Activated CD4-positive, alpha-beta memory T cell treated with anti-CD3 and anti-CD28 coated beads, Interleukin-2, amount 10 ng/mL, durations not matched to agents 7 days and 5 days (primary cell): ENCODE measurements at regions not wholly inside any gene's neighbourhood (a gene's known extent, or its start where the extent isn't known, plus 50 kb on each side); places are given as distances from the start of the nearest gene placed in this dataset.

Experiments
- CTCF ChIA-PET: fragments of 350-600 bp; sonication (Branson Sonifier 250); formaldehyde crosslinking; loops from one replicate; lab custom pipeline; 2021; ENCODE audit warnings: antibody characterized with exemption, inconsistent platforms; lab: Charles Lee
- POLR2A ChIA-PET: fragments of 350-600 bp; sonication (Branson Sonifier 250); formaldehyde crosslinking; loops from one replicate; lab custom pipeline; 2021; ENCODE audit warnings: antibody characterized with exemption; lab: Charles Lee
- DNase-seq: peaks from one replicate; pipeline ENCODE4 v3.0.0-alpha.2; 2020
- H3K27ac Mint-ChIP-seq: one replicate; pipeline ENCODE4 v1.8.0; 2021; ENCODE audit warnings: mild to moderate bottlenecking, mixed read lengths
- H3K27me3 Mint-ChIP-seq: one replicate; pipeline ENCODE4 v1.8.0; 2021; ENCODE audit warnings: mixed read lengths
- H3K36me3 Mint-ChIP-seq: one replicate; pipeline ENCODE4 v1.8.0; 2021; ENCODE audit warnings: low read depth, mixed read lengths
- H3K4me1 Mint-ChIP-seq: one replicate; pipeline ENCODE4 v1.8.0; 2021; ENCODE audit warnings: mixed read lengths
- H3K4me3 Mint-ChIP-seq: one replicate; pipeline ENCODE4 v1.8.0; 2021; ENCODE audit warnings: mild to moderate bottlenecking, mixed read lengths
- H3K9me3 Mint-ChIP-seq: one replicate; pipeline ENCODE4 v1.8.0; 2021; ENCODE audit warnings: mixed read lengths

GRCh38 chr12:77409551-77409950, 344.2 kb upstream of the E2F7 start:
- H3K9me3 Mint-ChIP-seq, result no peaks in the 10 kb centered on the region
- H3K4me1 Mint-ChIP-seq, result no peaks in the 10 kb centered on the region
- ChIA-PET POLR2A (no interaction called here), CTCF (no interaction called here)
- no peaks in the 10 kb centered on the region for H3K27me3 Mint-ChIP-seq
- no peaks in the 10 kb centered on the region for H3K36me3 Mint-ChIP-seq
- no peak overlapping the region for H3K4me3 Mint-ChIP-seq
- H3K27ac Mint-ChIP-seq, result no peak overlapping the region
- DNase-seq, result no peak

GRCh38 chr12:77407931-77408330, 342.6 kb upstream of the E2F7 start:
- CTCF ChIA-PET, result no interaction called here
- POLR2A ChIA-PET, result no interaction called here
- H3K27me3 Mint-ChIP-seq, result no peaks in the 10 kb centered on the region
- no peaks in the 10 kb centered on the region for H3K4me1 Mint-ChIP-seq
- H3K9me3 Mint-ChIP-seq, result no peaks in the 10 kb centered on the region
- no peak overlapping the region for H3K4me3 Mint-ChIP-seq
- H3K36me3 Mint-ChIP-seq, result no peaks in the 10 kb centered on the region
- DNase-seq, result no peak
- H3K27ac Mint-ChIP-seq, result no peak overlapping the region

- H3K27me3 Mint-ChIP-seq, result no peaks in the 10 kb centered on the region
- ChIA-PET CTCF (no interaction called here), POLR2A (no interaction called here)
- no peaks in the 10 kb centered on the region for H3K9me3 Mint-ChIP-seq
- no peaks in the 10 kb centered on the region for H3K4me1 Mint-ChIP-seq
- no peak overlapping the region for H3K4me3 Mint-ChIP-seq
- no peaks in the 10 kb centered on the region for H3K36me3 Mint-ChIP-seq
- H3K27ac Mint-ChIP-seq, result no peak overlapping the region
- DNase-seq, result no peak
These were observed 341.0 kb upstream of the E2F7 start for GRCh38 chr12:77406219-77406905.

- H3K27me3 Mint-ChIP-seq, result no peaks in the 10 kb centered on the region
- DNase-seq, result no peak
- H3K36me3 Mint-ChIP-seq, result no peaks in the 10 kb centered on the region
- ChIA-PET POLR2A (no interaction called here), CTCF (no interaction called here)
- H3K27ac Mint-ChIP-seq, result no peak overlapping the region
- H3K4me3 Mint-ChIP-seq, result no peak overlapping the region
- H3K4me1 Mint-ChIP-seq, result no peaks in the 10 kb centered on the region
- no peaks in the 10 kb centered on the region for H3K9me3 Mint-ChIP-seq
These were observed 337.3 kb upstream of the E2F7 start for GRCh38 chr12:77402716-77403115.

- Mint-ChIP-seq H3K36me3 (no peaks in the 10 kb centered on the region), H3K9me3 (no peaks in the 10 kb centered on the region), H3K27me3 (no peaks in the 10 kb centered on the region), H3K27ac (no peak overlapping the region), H3K4me1 (no peaks in the 10 kb centered on the region), H3K4me3 (no peak overlapping the region)
- DNase-seq, result no peak
- POLR2A ChIA-PET, result no interaction called here
- CTCF ChIA-PET, result no interaction called here
These were observed 336.4 kb upstream of the E2F7 start for GRCh38 chr12:77401770-77402081.

GRCh38 chr12:77401064-77401769, 335.8 kb upstream of the E2F7 start:
- ChIA-PET CTCF (no interaction called here), POLR2A (no interaction called here)
- Mint-ChIP-seq H3K27ac (no peak overlapping the region), H3K36me3 (no peaks in the 10 kb centered on the region), H3K27me3 (no peaks in the 10 kb centered on the region), H3K9me3 (no peaks in the 10 kb centered on the region), H3K4me3 (no peak overlapping the region), H3K4me1 (no peaks in the 10 kb centered on the region)
- DNase-seq, result no peak

- DNase-seq, result no peak
- no peaks in the 10 kb centered on the region for H3K27me3 Mint-ChIP-seq
- POLR2A ChIA-PET, result no interaction called here
These were observed 327.2 kb upstream of the E2F7 start for GRCh38 chr12:77392467-77393088.

GRCh38 chr12:77388445-77389265, 323.3 kb upstream of the E2F7 start:
- Mint-ChIP-seq H3K36me3 (no peaks in the 10 kb centered on the region), H3K9me3 (no peaks in the 10 kb centered on the region), H3K4me1 (no peaks in the 10 kb centered on the region), H3K27ac (no peak overlapping the region), H3K27me3 (no peaks in the 10 kb centered on the region), H3K4me3 (no peak overlapping the region)
- POLR2A ChIA-PET, result no interaction called here
- no peak for DNase-seq
- CTCF ChIA-PET, result no interaction called here

More at GRCh38 chr12:77392467-77393088, 327.2 kb upstream of the E2F7 start:
- H3K36me3 Mint-ChIP-seq, result no peaks in the 10 kb centered on the region
- no peak overlapping the region for H3K4me3 Mint-ChIP-seq
- no peaks in the 10 kb centered on the region for H3K4me1 Mint-ChIP-seq
- H3K27ac Mint-ChIP-seq, result no peak overlapping the region
- peaks cover 2% of the 10 kb centered on the region for H3K9me3 Mint-ChIP-seq
- CTCF ChIA-PET, result no interaction called here

GRCh38 chr12:77387671-77388070, 322.3 kb upstream of the E2F7 start:
- H3K4me3 Mint-ChIP-seq, result no peak overlapping the region
- H3K27me3 Mint-ChIP-seq, result no peaks in the 10 kb centered on the region
- DNase-seq, result no peak
- POLR2A ChIA-PET, result no interaction called here
- no peak overlapping the region for H3K27ac Mint-ChIP-seq
- no peaks in the 10 kb centered on the region for H3K9me3 Mint-ChIP-seq
- no peaks in the 10 kb centered on the region for H3K36me3 Mint-ChIP-seq
- CTCF ChIA-PET, result no interaction called here
- H3K4me1 Mint-ChIP-seq, result no peaks in the 10 kb centered on the region

GRCh38 chr12:77387214-77387613, 321.8 kb upstream of the E2F7 start:
- no peak overlapping the region for H3K27ac Mint-ChIP-seq
- no peaks in the 10 kb centered on the region for H3K4me1 Mint-ChIP-seq
- ChIA-PET POLR2A (no interaction called here), CTCF (no interaction called here)
- no peaks in the 10 kb centered on the region for H3K36me3 Mint-ChIP-seq
- no peaks in the 10 kb centered on the region for H3K9me3 Mint-ChIP-seq
- H3K27me3 Mint-ChIP-seq, result no peaks in the 10 kb centered on the region
- H3K4me3 Mint-ChIP-seq, result no peak overlapping the region
- no peak for DNase-seq

GRCh38 chr12:77384941-77385340, 319.6 kb upstream of the E2F7 start:
- DNase-seq, result no peak
- no peaks in the 10 kb centered on the region for H3K4me1 Mint-ChIP-seq
- H3K36me3 Mint-ChIP-seq, result no peaks in the 10 kb centered on the region
- no peaks in the 10 kb centered on the region for H3K9me3 Mint-ChIP-seq
- no peak overlapping the region for H3K27ac Mint-ChIP-seq
- no peaks in the 10 kb centered on the region for H3K27me3 Mint-ChIP-seq
- no peak overlapping the region for H3K4me3 Mint-ChIP-seq
- POLR2A ChIA-PET, result no interaction called here
- CTCF ChIA-PET, result no interaction called here

GRCh38 chr12:77382096-77382742, 316.9 kb upstream of the E2F7 start:
- no peak overlapping the region for H3K4me3 Mint-ChIP-seq
- H3K4me1 Mint-ChIP-seq, result no peaks in the 10 kb centered on the region
- no peaks in the 10 kb centered on the region for H3K9me3 Mint-ChIP-seq
- no peak for DNase-seq
- H3K36me3 Mint-ChIP-seq, result no peaks in the 10 kb centered on the region
- ChIA-PET CTCF (no interaction called here), POLR2A (no interaction called here)
- no peaks in the 10 kb centered on the region for H3K27me3 Mint-ChIP-seq
- H3K27ac Mint-ChIP-seq, result no peak overlapping the region

GRCh38 chr12:77377622-77378021, 312.3 kb upstream of the E2F7 start:
- Mint-ChIP-seq H3K9me3 (no peaks in the 10 kb centered on the region), H3K27ac (no peak overlapping the region), H3K4me1 (no peaks in the 10 kb centered on the region), H3K27me3 (no peaks in the 10 kb centered on the region), H3K4me3 (no peak overlapping the region), H3K36me3 (no peaks in the 10 kb centered on the region)
- ChIA-PET CTCF (no interaction called here), POLR2A (no interaction called here)
- no peak for DNase-seq
